Stomach (tissue), 8 donors: ENCODE measurements at regions not wholly inside any gene's neighbourhood (a gene's known extent, or its start where the extent isn't known, plus 50 kb on each side); places are given as distances from the start of the nearest gene placed in this dataset.
"Not testable (repeated sequence)": the region's sequence is repeated elsewhere in the genome, so short reads cannot be mapped to it uniquely, and the experiment has no call there.

ENCODE experiments used
- DNase-seq, 2 donors: peaks; one replicate each; pipeline versions ENCODE4 v3.0.0 to v3.0.0-alpha.2; 2013 to 2019
- H3K27ac ChIP-seq, 5 donors: fragments of 200-600 bp in 4 of 5; sonication (generic) in 4 of 5; one replicate each; pipeline ENCODE4 v1.5.1; 2013 to 2019; ENCODE audit warnings: mild to moderate bottlenecking in 1 of 5, moderate library complexity in 1 of 5
- H3K27me3 ChIP-seq, 3 donors: fragments of 200-600 bp; sonication (generic); one replicate each; pipeline ENCODE4 v1.5.1; 2017 to 2019; ENCODE audit warnings: mixed run types in 1 of 3
- H3K36me3 ChIP-seq, 4 donors: fragments of 200-600 bp; sonication (generic); 1 replicate in 3 of 4; 2 replicates in 1 of 4; pipeline ENCODE4 v1.5.1; 2016 to 2019
- H3K4me1 ChIP-seq, 4 donors: fragments of 200-600 bp; sonication (generic); one replicate each; pipeline ENCODE4 v1.5.1; 2016 to 2019
- H3K4me3 ChIP-seq, 4 donors: fragments of 200-600 bp; sonication (generic) in 3 of 4; one replicate each; pipeline ENCODE4 v1.5.1; 2016 to 2019; ENCODE audit warnings: mild to moderate bottlenecking in 1 of 4
- H3K9me3 ChIP-seq, 4 donors: fragments of 200-600 bp; sonication (generic); one replicate each; pipeline ENCODE4 v1.5.1; 2016 to 2019
- EP300 ChIP-seq: sonication (generic); formaldehyde crosslinking; IDR thresholded peaks from one replicate; pipeline ENCODE4 v1.6.1; 2017; ENCODE audit warnings: antibody characterized with exemption
- POLR2A ChIP-seq, 4 donors: fragments of 450-650 bp; IDR thresholded peaks; one replicate each; pipeline ENCODE4 v1.6.1; 2016; ENCODE audit warnings: antibody characterized with exemption in 4 of 4, control low read depth in 2 of 4, mild to moderate bottlenecking in 1 of 4, moderate library complexity in 1 of 4
- POLR2AphosphoS5 ChIP-seq, 3 donors: sonication (generic); formaldehyde crosslinking; IDR thresholded peaks; one replicate each; pipeline ENCODE4 v1.6.1; 2016; ENCODE audit warnings: antibody characterized with exemption in 3 of 3
- WGBS, 5 donors: extraction: QIAGEN DNeasy Blood & Tissue Kit in 3 of 5; methylation state at CpG; one replicate each; pipeline versions ENCODE4 v1.1.5 to v1.1.7; 2013 to 2018; 5-methylcytosine and 5-hydroxymethylcytosine counted together
- intact Hi-C: fragments of 100-400 bp; cut with DNase I; formaldehyde crosslinking; loops from one replicate; pipeline ENCODE4 v1.15.1; 2023; ENCODE audit warnings: low total_unique reads
- TF ChIP-seq, protein P1 (sequence below), 7 experiments: fragments of 450-650 bp in 4 of 7; fragments of 200-600 bp in 3 of 7; sonication (generic) in 3 of 7; IDR thresholded peaks; one replicate each; pipeline ENCODE4 v1.5.1; 2016 to 2019; ENCODE audit warnings: antibody characterized with exemption in 7 of 7, control low read depth in 2 of 7, mild to moderate bottlenecking in 1 of 7
- donor health status: healthy with polysubstance abuse.
- donor health status: Bipolar disorder and iron deficiency.
- donor health status: healthy.

GRCh38 chr20:2223558-2224367 is 72.0 kb upstream of the TGM3 start:
- intact Hi-C loops = no loop called here
- H3K36me3 ChIP-seq = no peaks in the 10 kb centered on the region
- TF ChIP-seq POLR2A (IDR thresholded peaks at IDR 0.05) (no peak), EP300 (no peak), POLR2AphosphoS5 (IDR thresholded peaks at IDR 0.05) (no peak)
- TF ChIP-seq, protein P1, sequence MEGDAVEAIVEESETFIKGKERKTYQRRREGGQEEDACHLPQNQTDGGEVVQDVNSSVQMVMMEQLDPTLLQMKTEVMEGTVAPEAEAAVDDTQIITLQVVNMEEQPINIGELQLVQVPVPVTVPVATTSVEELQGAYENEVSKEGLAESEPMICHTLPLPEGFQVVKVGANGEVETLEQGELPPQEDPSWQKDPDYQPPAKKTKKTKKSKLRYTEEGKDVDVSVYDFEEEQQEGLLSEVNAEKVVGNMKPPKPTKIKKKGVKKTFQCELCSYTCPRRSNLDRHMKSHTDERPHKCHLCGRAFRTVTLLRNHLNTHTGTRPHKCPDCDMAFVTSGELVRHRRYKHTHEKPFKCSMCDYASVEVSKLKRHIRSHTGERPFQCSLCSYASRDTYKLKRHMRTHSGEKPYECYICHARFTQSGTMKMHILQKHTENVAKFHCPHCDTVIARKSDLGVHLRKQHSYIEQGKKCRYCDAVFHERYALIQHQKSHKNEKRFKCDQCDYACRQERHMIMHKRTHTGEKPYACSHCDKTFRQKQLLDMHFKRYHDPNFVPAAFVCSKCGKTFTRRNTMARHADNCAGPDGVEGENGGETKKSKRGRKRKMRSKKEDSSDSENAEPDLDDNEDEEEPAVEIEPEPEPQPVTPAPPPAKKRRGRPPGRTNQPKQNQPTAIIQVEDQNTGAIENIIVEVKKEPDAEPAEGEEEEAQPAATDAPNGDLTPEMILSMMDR (IDR thresholded peaks at IDR 0.05) = no peak
- H3K27me3 ChIP-seq = no peaks in the 10 kb centered on the region
- no peak overlapping the region for H3K27ac ChIP-seq
- no peak overlapping the region for H3K4me3 ChIP-seq
- no peak for DNase-seq
- WGBS, 5 donors = 78 to 86% (median 80%) methylated on average over 8 of the region's 8 CpGs
- H3K9me3 ChIP-seq = peaks cover 0 to 4% (median 2%) of the 10 kb centered on the region in 4 donors
- H3K4me1 ChIP-seq = no peaks in the 10 kb centered on the region

- Histone ChIP-seq H3K4me1 (no peaks in the 10 kb centered on the region), H3K4me3 (no peak overlapping the region), H3K9me3 (peaks cover 0 to 4% (median 2%) of the 10 kb centered on the region in 4 donors), H3K27me3 (no peaks in the 10 kb centered on the region), H3K27ac (no peak overlapping the region), H3K36me3 (no peaks in the 10 kb centered on the region)
- no peak for DNase-seq
- WGBS, 5 donors = 50 to 81% (median 81%) methylated on average over 3 of the region's 3 CpGs
- TF ChIP-seq EP300 = no peak
- TF ChIP-seq, protein P1 (IDR thresholded peaks at IDR 0.05) = no peak
- TF ChIP-seq POLR2AphosphoS5 (IDR thresholded peaks at IDR 0.05) = no peak
- no peak for TF ChIP-seq POLR2A (IDR thresholded peaks at IDR 0.05)
- intact Hi-C loops = no loop called here
Observed at GRCh38 chr20:2224368-2224639, 71.5 kb upstream of the TGM3 start.

GRCh38 chr20:2227285-2227684 is 68.5 kb upstream of the TGM3 start:
- H3K36me3 ChIP-seq, H3K9me3 ChIP-seq, H3K4me3 ChIP-seq, H3K27me3 ChIP-seq, intact Hi-C loops, H3K27ac ChIP-seq, H3K4me1 ChIP-seq, DNase-seq: not testable (repeated sequence)
- 70 to 82% (median 77%) methylated on average over 3 of the region's 3 CpGs for WGBS, 5 donors

- intact Hi-C loops = no loop called here
- Histone ChIP-seq H3K9me3 (no peaks in the 10 kb centered on the region), H3K4me1 (no peaks in the 10 kb centered on the region), H3K27ac (no peak overlapping the region), H3K36me3 (no peaks in the 10 kb centered on the region), H3K27me3 (no peaks in the 10 kb centered on the region), H3K4me3 (no peak overlapping the region)
- DNase-seq = no peak
- 88 to 95% (median 95%) methylated on average over 2 of the region's 2 CpGs for WGBS, 5 donors
- TF ChIP-seq POLR2A (IDR thresholded peaks at IDR 0.05) (no peak), EP300 (no peak), POLR2AphosphoS5 (IDR thresholded peaks at IDR 0.05) (no peak)
- TF ChIP-seq, protein P1 (IDR thresholded peaks at IDR 0.05) = no peak
Observed at GRCh38 chr20:2227861-2228260, 67.9 kb upstream of the TGM3 start.

- Histone ChIP-seq H3K4me3 (no peak overlapping the region), H3K27me3 (no peaks in the 10 kb centered on the region), H3K36me3 (no peaks in the 10 kb centered on the region), H3K27ac (no peak overlapping the region), H3K9me3 (no peaks in the 10 kb centered on the region), H3K4me1 (no peaks in the 10 kb centered on the region)
- no peak for DNase-seq
- intact Hi-C loops = no loop called here
- WGBS, 5 donors = 85 to 94% (median 90%) methylated on average over 5 of the region's 5 CpGs
- TF ChIP-seq POLR2AphosphoS5 (IDR thresholded peaks at IDR 0.05) (no peak), POLR2A (IDR thresholded peaks at IDR 0.05) (no peak), EP300 (no peak)
- TF ChIP-seq, protein P1 (IDR thresholded peaks at IDR 0.05) = no peak
Observed at GRCh38 chr20:2228926-2229325, 66.9 kb upstream of the TGM3 start.
